ENCODE measurements at regions not wholly inside any gene's neighbourhood (a gene's known extent, or its start where the extent isn't known, plus 50 kb on each side); places are given as distances from the start of the nearest gene placed in this dataset.

DNA sequence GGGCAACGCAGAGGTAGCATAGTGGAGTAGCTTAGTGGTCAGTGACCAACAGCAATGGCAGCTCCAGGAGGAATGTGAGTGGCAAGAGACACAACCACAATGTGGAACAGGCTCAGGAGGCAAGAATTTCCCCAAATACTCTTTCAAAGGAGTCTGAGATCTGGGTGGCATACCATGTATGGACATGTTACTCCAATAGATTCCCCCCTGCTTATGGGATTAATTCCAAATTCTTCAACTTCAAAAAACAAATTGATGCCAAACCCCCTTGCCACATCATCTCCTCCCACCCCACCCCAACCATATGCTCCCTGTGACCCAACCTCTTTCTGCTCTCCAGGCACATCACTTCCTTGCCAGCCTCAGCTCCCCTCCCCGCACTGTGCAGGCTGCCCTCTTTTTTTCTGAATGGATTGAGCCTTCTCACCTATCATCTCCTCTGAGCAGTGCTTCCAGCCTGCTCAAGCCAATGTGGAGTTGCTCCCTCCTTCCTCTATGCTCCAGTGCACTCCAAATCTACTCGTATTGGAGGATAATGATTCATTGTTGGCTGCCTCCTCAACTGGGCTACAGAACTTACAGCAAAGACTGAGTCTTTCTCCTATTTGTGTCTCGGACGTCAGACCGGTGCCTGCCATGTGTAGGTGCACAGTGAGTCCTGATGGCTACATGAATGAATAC is 93.0 kb upstream of the CEP85L start:
- WGBS, 2 donors, result 65 to 71% methylated on average over 6 of the region's 6 CpGs
- Histone ChIP-seq H3K27me3 (no peaks in the 10 kb centered on the region), H3K27ac (no peak overlapping the region), H3K4me1 (peaks cover 0 to 26% (median 10%) of the 10 kb centered on the region in 4 donors), H3K4me3 (no peak overlapping the region), H3K36me3 (no peaks in the 10 kb centered on the region), H3K9me3 (no peaks in the 10 kb centered on the region)
- no peak for DNase-seq (ENCODE audit: low spot score in 2 of 2)
- TF ChIP-seq, protein P1, sequence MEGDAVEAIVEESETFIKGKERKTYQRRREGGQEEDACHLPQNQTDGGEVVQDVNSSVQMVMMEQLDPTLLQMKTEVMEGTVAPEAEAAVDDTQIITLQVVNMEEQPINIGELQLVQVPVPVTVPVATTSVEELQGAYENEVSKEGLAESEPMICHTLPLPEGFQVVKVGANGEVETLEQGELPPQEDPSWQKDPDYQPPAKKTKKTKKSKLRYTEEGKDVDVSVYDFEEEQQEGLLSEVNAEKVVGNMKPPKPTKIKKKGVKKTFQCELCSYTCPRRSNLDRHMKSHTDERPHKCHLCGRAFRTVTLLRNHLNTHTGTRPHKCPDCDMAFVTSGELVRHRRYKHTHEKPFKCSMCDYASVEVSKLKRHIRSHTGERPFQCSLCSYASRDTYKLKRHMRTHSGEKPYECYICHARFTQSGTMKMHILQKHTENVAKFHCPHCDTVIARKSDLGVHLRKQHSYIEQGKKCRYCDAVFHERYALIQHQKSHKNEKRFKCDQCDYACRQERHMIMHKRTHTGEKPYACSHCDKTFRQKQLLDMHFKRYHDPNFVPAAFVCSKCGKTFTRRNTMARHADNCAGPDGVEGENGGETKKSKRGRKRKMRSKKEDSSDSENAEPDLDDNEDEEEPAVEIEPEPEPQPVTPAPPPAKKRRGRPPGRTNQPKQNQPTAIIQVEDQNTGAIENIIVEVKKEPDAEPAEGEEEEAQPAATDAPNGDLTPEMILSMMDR (IDR thresholded peaks at IDR 0.05), result no peak
- no peak for TF ChIP-seq POLR2A (IDR thresholded peaks at IDR 0.05)
- no peak for TF ChIP-seq EP300 (IDR thresholded peaks at IDR 0.05)

DNA sequence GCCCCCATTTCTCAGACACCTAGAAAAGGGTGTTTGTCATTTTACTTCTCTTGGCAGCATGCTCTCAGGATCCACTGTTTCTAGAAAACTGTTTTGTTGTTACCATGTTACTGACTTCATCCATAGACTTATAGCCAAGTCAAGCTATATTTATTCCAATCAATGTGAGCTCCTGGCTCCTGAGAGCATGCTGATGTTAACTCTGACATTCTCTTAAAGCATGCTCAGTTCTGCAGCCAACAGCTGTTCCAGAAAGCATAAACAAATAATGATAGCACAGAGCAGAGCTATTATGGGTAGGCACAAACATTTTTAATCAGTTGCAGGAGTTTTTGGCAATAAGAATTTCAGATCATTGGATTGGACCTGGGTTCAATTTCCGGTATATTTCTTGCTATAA is 92.4 kb upstream of the CEP85L start:
- no peak for DNase-seq (ENCODE audit: low spot score in 2 of 2)
- Histone ChIP-seq H3K27ac (no peak overlapping the region), H3K9me3 (no peaks in the 10 kb centered on the region), H3K4me3 (no peak overlapping the region), H3K36me3 (no peaks in the 10 kb centered on the region), H3K27me3 (no peaks in the 10 kb centered on the region), H3K4me1 (peaks cover 0 to 20% (median 9%) of the 10 kb centered on the region in 4 donors)
- TF ChIP-seq POLR2A (IDR thresholded peaks at IDR 0.05) (no peak), EP300 (IDR thresholded peaks at IDR 0.05) (no peak)
- TF ChIP-seq, protein P1 (IDR thresholded peaks at IDR 0.05), result no peak
- WGBS, 2 donors, result 0 to 59% methylated on average over 1 of the region's 1 CpG

DNA sequence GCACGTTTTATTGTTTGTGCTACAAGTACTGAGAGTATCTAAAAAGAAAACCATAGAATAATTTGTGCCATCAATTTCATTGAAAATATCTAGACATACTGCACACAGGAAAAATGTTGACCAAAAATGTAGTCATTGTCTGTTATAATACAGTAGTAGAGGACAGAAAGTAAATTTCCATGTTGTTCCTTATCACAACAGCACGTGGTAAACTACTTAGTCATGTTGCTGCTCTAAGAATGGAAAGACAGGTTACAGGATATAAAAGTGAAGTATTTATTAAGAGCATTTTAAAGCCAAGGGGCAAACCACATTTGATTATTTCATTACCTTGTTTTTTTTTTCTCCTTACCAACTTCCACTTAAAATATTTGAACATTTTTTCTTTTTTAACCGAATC is 89.0 kb upstream of the CEP85L start:
- Histone ChIP-seq H3K4me1 (peaks cover 0 to 7% (median 0%) of the 10 kb centered on the region in 4 donors), H3K27ac (no peak overlapping the region), H3K27me3 (no peaks in the 10 kb centered on the region), H3K36me3 (no peaks in the 10 kb centered on the region), H3K4me3 (no peak overlapping the region), H3K9me3 (no peaks in the 10 kb centered on the region)
- 46 to 50% methylated on average over 3 of the region's 3 CpGs for WGBS, 2 donors
- no peak for TF ChIP-seq EP300 (IDR thresholded peaks at IDR 0.05)
- TF ChIP-seq, protein P1 (IDR thresholded peaks at IDR 0.05), result no peak
- TF ChIP-seq POLR2A (IDR thresholded peaks at IDR 0.05), result no peak
- DNase-seq (ENCODE audit: low spot score in 2 of 2), result no peak

DNA sequence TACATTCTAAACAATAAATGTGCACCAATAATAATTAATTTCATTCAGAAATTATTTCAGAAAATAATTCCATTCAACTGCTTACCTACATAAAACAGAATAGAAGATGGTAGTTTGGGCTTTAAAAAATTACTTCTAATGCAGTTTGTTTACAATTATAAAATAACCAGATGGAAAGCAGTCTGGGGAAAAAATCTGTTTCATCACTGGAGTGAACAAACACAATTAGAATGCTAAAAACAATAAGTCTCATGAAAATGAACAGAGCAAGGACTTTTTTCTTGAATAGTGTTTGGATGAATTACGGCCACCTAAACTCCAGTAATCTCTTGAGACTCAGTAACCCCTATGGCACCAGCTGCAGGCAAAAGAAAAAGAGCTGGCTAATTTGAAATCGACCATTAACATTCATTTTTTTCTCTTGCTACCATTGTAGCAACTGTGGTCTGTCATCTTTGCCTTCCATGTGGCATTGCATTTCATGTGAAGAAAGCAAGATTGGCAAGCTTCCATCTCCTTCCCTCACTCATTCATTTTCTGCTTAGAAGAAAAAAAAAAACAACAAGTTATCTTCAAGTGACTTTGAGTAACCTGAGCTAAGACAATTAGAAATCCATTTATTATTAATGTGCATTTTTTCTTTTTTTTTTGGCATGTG is 88.4 kb upstream of the CEP85L start:
- 38 to 47% methylated on average over 2 of the region's 2 CpGs for WGBS, 2 donors
- peaks cover 0 to 12% (median 0%) of the 10 kb centered on the region in 4 donors for H3K4me1 ChIP-seq

DNA sequence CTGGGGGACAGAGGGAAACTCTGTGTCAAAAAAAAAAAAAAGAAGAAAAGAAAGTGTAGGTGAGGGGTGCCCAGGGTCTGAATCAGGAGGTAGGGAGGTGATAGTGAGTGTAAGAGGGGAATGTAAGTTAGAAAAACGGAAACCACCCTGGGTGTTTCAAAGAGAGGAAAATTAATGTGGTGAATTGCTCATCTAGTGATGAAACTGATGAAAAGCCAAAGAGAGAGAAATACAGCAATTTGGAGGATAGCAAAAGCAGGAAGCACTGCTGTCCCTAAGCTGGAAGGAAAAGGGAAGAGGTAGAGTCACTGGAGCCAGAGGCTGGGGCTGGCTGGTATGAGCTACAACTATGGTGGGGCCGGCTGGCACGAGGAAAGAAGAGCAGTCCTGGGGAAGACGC is 85.0 kb upstream of the CEP85L start:
- 86 to 89% methylated on average over 4 of the region's 4 CpGs for WGBS, 2 donors

More for the DNA sequence above, 88.4 kb upstream of the CEP85L start:
- DNase-seq (ENCODE audit: low spot score in 2 of 2), result no peak
- Histone ChIP-seq H3K36me3 (no peaks in the 10 kb centered on the region), H3K4me3 (no peak overlapping the region), H3K27ac (no peak overlapping the region), H3K27me3 (no peaks in the 10 kb centered on the region), H3K9me3 (no peaks in the 10 kb centered on the region)
- TF ChIP-seq, protein P1 (IDR thresholded peaks at IDR 0.05), result no peak
- no peak for TF ChIP-seq POLR2A (IDR thresholded peaks at IDR 0.05)
- no peak for TF ChIP-seq EP300 (IDR thresholded peaks at IDR 0.05)

More for the DNA sequence above, 85.0 kb upstream of the CEP85L start:
- no peak for DNase-seq (ENCODE audit: low spot score in 2 of 2)
- H3K27ac ChIP-seq, result no peak overlapping the region
- H3K9me3 ChIP-seq, result no peaks in the 10 kb centered on the region
- H3K36me3 ChIP-seq, result no peaks in the 10 kb centered on the region
- H3K4me1 ChIP-seq, result peaks cover 0 to 12% (median 0%) of the 10 kb centered on the region in 4 donors
- TF ChIP-seq EP300 (IDR thresholded peaks at IDR 0.05), result no peak
- TF ChIP-seq, protein P1 (IDR thresholded peaks at IDR 0.05), result no peak
- no peak for TF ChIP-seq POLR2A (IDR thresholded peaks at IDR 0.05)
- H3K27me3 ChIP-seq, result no peaks in the 10 kb centered on the region
- H3K4me3 ChIP-seq, result no peak overlapping the region
